Loucy (cell line): ENCODE measurements at regions not wholly inside any gene's neighbourhood (a gene's known extent, or its start where the extent isn't known, plus 50 kb on each side); places are given as distances from the start of the nearest gene placed in this dataset.

Experiments used
- H2AFZ ChIP-seq: fragments of 200-600 bp; sonication (generic); 2 replicates; pipeline ENCODE4 v1.6.0; 2016; ENCODE audit warnings: antibody characterized with exemption, mild to moderate bottlenecking, low read length, moderate library complexity
- H3F3A ChIP-seq: fragments of 200-600 bp; 2 replicates; pipeline ENCODE4 v1.6.0; 2016; ENCODE audit warnings: antibody characterized with exemption, low read depth, mild to moderate bottlenecking
- H3K27me3 ChIP-seq: fragments of 200-600 bp; sonication (generic); 2 replicates; pipeline ENCODE4 v1.6.1; 2014; ENCODE audit warnings: low read length, mild to moderate bottlenecking; ENCODE audit not compliant: insufficient read depth, poor library complexity, severe bottlenecking
- H3K36me3 ChIP-seq: fragments of 200-600 bp; sonication (generic); 2 replicates; pipeline ENCODE4 v1.6.1; 2016; ENCODE audit warnings: low read length; ENCODE audit not compliant: insufficient read depth
- H3K4me1 ChIP-seq: fragments of 200-600 bp; sonication (generic); 2 replicates; pipeline ENCODE4 v1.5.1; 2014; ENCODE audit warnings: low read length, mild to moderate bottlenecking; ENCODE audit not compliant: insufficient read depth, poor library complexity, severe bottlenecking
- H3K4me2 ChIP-seq: fragments of 200-600 bp; sonication (generic); 2 replicates; pipeline ENCODE4 v1.6.0; 2014; ENCODE audit warnings: antibody characterized with exemption, low read length, low read depth, mild to moderate bottlenecking; ENCODE audit not compliant: poor library complexity, severe bottlenecking
- H3K4me3 ChIP-seq: fragments of 200-600 bp; sonication (generic); 2 replicates; pipeline ENCODE4 v1.5.1; 2014; ENCODE audit warnings: low read length, mild to moderate bottlenecking, mixed read lengths; ENCODE audit not compliant: poor library complexity, severe bottlenecking
- H3K79me2 ChIP-seq: fragments of 200-600 bp; sonication (generic); 2 replicates; pipeline ENCODE4 v1.6.1; 2014; ENCODE audit warnings: low read length; ENCODE audit not compliant: insufficient read depth
- H3K9ac ChIP-seq: fragments of 200-600 bp; sonication (generic); 2 replicates; pipeline ENCODE4 v1.6.0; 2014; ENCODE audit warnings: mild to moderate bottlenecking, low read depth, low read length, moderate library complexity; ENCODE audit not compliant: poor library complexity, severe bottlenecking
- H3K9me2 ChIP-seq: fragments of 200-600 bp; sonication (generic); replicated peaks from 2 replicates; pipeline ENCODE4 v1.6.1; 2016; ENCODE audit warnings: low read depth, low read length, mixed read lengths
- H3K9me3 ChIP-seq: fragments of 200-600 bp; sonication (generic); 2 replicates; pipeline ENCODE4 v1.6.1; 2014; ENCODE audit warnings: mild to moderate bottlenecking, antibody characterized with exemption, low read length, low read depth; ENCODE audit not compliant: insufficient read depth
- H4K20me1 ChIP-seq: fragments of 200-600 bp; sonication (generic); 2 replicates; pipeline ENCODE4 v1.6.0; 2014; ENCODE audit warnings: antibody characterized with exemption, low read length, mild to moderate bottlenecking; ENCODE audit not compliant: insufficient read depth, poor library complexity, severe bottlenecking
- CTCF ChIP-seq: fragments of 200-600 bp; sonication (generic); conservative IDR thresholded peaks from 2 replicates; pipeline ENCODE4 v1.5.1; 2014; ENCODE audit warnings: mild to moderate bottlenecking, antibody characterized with exemption, low read length
- EZH2phosphoT487 ChIP-seq: fragments of 200-600 bp; IDR thresholded peaks from 2 replicates; pipeline ENCODE4 v1.6.1; 2018; ENCODE audit warnings: antibody characterized with exemption, mild to moderate bottlenecking, moderate library complexity, borderline replicate concordance

GRCh38 chr11:33617672-33618350 is 82.8 kb downstream of the C11orf91 start:
- TF ChIP-seq CTCF (no peak), EZH2phosphoT487 (no peak)
- Histone ChIP-seq H3K4me1 (no peaks in the 10 kb centered on the region), H3F3A (no peaks in the 10 kb centered on the region), H3K27me3 (no peaks in the 10 kb centered on the region), H3K4me3 (no peak overlapping the region), H4K20me1 (no peaks in the 10 kb centered on the region), H2AFZ (no peak overlapping the region), H3K9me2 (no peaks in the 10 kb centered on the region), H3K79me2 (no peaks in the 10 kb centered on the region), H3K9me3 (no peaks in the 10 kb centered on the region), H3K4me2 (no peak overlapping the region), H3K9ac (no peak overlapping the region), H3K36me3 (no peaks in the 10 kb centered on the region)

- no peak overlapping the region for H3K9ac ChIP-seq
- H3K4me2 ChIP-seq, result no peak overlapping the region
- no peaks in the 10 kb centered on the region for H3K79me2 ChIP-seq
- no peak overlapping the region for H3K4me3 ChIP-seq
- H3K4me1 ChIP-seq, result no peaks in the 10 kb centered on the region
- H2AFZ ChIP-seq, result no peak overlapping the region
- no peaks in the 10 kb centered on the region for H3K36me3 ChIP-seq
- no peaks in the 10 kb centered on the region for H4K20me1 ChIP-seq
- no peaks in the 10 kb centered on the region for H3F3A ChIP-seq
- H3K27me3 ChIP-seq, result no peaks in the 10 kb centered on the region
- H3K9me2 ChIP-seq, result no peaks in the 10 kb centered on the region
- H3K9me3 ChIP-seq, result no peaks in the 10 kb centered on the region
- TF ChIP-seq CTCF (no peak), EZH2phosphoT487 (no peak)
Observed at GRCh38 chr11:33616552-33616951, 84.1 kb downstream of the C11orf91 start.

- Histone ChIP-seq H3K9me3 (no peaks in the 10 kb centered on the region), H3K9ac (no peak overlapping the region), H2AFZ (no peak overlapping the region), H3K27me3 (no peaks in the 10 kb centered on the region), H3K4me1 (no peaks in the 10 kb centered on the region), H3K9me2 (no peaks in the 10 kb centered on the region), H4K20me1 (no peaks in the 10 kb centered on the region), H3K79me2 (no peaks in the 10 kb centered on the region), H3F3A (no peaks in the 10 kb centered on the region), H3K36me3 (no peaks in the 10 kb centered on the region), H3K4me2 (no peak overlapping the region), H3K4me3 (no peak overlapping the region)
- TF ChIP-seq CTCF (no peak), EZH2phosphoT487 (no peak)
Observed at GRCh38 chr11:33615751-33616150, 84.9 kb downstream of the C11orf91 start.
